ENCODE measurements at regions not wholly inside any gene's neighbourhood (a gene's known extent, or its start where the extent isn't known, plus 50 kb on each side); places are given as distances from the start of the nearest gene placed in this dataset.

DNA sequence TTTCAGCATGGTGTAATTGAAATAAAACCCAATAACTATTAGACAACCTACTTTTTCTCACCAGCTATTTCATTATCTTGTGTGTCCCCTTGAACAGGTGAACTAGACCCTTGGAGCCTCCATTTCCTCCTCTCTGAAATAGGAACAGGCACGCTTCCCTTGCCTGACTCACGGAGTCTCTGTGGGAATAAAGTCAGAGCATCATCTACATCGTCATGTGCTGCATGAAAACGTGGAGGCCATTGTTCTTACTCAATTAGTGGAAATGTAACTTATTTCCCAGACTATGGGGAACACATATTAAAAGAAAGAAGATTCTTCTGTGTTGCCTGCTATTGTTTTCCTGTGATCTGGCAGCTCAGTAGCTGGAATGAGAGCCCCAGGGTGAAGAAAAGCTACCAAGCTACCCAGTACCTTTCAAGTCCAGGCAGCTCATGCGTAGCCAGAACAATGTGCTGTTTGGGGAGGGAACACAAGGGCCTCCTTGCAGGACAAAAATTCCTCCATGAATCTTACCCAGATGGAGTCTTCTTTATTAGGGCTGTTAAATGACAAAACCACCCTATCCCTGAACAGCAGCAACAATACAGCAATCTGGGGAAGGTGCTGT is 59.8 kb downstream of the SOX11 start:
- DNase-seq, result no peak

DNA sequence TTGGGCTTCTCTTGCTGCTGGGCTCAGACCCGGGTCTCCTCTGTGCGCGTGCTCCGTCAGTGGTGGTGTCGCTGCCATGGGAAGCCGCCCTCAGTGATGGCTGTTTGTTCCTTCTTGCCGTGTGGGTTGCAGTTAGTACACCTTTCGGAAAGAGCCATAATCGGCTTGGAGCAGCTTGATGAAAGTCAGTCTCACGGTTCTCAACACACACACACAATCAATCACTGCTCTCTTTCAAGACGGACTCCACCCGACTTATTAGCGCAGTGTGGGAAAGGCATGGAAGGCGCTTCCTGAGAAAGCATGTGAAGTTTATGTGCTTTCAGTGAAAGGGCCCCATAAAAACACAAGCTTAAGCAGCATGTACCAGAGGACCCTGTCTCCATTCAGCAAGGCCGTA is 64.1 kb downstream of the SOX11 start:
- no peak for DNase-seq

DNA sequence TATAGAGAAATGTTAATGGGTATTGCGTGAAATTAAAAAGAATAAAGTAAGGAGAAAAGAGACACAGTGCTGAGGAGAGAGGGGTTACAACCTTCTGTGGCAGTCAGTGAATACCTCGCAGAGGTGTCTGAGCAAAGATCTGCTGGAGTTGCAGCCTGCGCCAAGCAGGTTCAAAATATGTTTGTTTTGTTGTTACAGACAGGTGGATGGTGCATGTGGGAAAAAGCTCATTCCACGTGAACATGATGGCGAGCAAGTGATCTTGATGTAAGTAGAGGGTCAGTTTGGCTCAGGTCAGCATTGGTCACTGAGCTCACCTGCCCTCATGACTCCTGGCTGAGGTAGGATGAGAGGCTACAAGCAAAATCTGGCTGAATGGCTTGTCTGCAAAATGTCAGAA is 66.2 kb downstream of the SOX11 start:
- no peak for DNase-seq

DNA sequence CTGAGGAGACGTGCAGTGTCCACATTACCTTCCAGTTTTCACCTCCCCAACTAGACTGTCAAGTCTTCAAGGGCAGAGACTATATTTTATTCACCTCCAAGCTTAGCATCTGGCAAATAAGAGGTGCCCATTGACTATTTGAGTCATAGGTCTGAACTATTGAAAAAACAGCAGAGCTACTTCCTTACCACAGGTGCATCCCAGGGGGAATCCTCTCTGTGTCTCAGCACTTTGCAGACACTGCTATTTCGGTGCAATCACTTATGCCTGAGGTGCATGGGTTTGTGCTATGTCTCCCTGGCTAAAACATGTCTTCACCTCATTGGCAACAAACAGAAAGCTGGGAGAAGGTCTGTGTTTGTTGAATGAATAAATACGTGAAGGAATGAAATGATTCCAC is 67.8 kb downstream of the SOX11 start:
- no peak for DNase-seq

DNA sequence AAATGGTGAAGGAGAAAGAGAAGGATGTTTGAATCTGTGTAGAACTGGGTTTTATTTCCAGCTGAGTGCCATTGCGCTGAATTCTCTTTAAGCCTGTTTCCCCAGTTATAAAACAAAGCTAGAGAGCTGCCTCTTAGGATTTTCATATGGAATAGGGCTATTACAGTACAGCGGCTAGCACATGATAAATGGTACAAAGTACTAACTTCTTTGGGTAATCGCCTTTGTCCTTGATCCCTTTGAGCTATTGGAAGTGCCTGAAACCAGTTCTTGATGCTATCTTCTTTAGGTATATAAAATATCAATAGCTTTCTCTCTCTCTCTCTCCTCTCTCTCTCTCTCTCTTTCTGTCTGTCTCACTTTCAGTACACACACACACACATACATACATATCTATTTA is 71.3 kb downstream of the SOX11 start:
- DNase-seq, result no peak

DNA sequence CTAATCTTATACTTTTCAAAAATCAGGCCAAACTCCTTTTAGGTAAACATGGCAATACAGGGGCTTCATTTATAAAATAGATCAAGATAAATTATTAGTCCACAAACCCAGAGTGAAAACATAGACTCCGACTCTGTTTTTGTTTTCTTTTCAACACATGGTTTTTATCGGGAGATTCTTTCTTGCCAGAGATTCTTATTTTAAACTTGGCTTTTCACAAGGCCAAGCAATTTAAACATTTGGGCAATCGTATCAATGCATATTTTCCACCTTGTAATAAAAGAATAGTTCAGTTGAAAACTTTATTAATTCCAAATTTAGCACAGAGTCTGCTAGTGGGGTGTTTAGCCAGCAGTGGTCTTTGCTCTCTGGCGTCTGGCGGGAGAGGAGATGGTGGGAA is 71.9 kb downstream of the SOX11 start:
- DNase-seq, result no peak

DNA sequence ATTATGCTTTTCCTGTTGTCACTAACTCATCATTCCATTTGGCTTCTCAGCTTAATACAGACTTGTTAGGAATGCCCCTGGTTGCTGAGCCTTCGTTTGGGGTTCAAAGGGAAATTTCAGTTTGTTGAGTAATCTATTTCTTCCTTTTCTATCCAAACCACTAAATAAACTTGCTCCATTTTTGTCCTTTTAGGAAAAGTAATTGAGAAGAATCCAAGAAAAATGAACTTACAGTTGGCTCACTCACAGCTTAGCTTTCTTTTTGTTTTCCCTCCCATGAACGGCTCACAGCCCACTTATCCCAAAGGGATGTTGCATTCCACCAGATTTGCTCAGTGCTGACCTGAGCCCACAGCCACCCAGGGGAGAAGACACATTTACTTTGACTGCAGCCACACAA is 73.9 kb downstream of the SOX11 start:
- no peak for DNase-seq

DNA sequence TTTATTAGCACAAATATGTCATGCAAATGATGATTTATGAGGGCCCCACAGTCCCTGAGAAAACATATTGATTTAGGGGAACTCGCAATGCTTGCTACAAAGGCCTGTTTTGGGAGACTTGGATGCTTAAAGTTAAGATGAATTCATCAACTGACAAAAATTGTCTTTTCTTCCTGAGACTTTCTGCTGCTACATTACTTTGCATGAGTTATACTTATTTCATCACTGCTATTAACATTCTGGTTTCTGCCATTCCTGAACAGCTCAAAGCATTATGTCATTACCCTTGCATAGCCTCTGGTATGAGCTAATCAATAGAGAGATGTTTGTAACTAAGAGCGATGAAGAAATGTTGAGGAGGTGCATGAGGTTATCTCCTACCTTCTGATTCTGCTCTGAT is 74.4 kb downstream of the SOX11 start:
- DNase-seq, result no peak

DNA sequence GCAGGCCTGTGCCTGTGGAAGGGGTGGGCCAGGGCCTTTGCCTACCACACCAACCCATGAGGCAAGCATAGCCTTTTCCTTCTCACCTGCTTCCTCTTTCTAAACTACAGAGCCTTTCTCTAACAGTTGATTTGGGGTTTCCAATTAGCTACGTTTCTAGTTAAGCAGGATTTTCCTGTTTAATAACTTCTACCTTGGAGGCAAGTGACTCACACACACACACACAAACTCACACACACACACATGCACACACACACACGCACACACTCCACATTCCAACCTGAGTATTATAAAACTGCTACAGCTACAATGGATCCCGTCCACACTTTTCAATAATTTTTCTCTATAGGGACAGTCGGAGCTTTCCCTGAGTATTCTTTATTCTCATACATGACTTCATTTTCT is 84.9 kb downstream of the SOX11 start:
- DNase-seq, result no peak

DNA sequence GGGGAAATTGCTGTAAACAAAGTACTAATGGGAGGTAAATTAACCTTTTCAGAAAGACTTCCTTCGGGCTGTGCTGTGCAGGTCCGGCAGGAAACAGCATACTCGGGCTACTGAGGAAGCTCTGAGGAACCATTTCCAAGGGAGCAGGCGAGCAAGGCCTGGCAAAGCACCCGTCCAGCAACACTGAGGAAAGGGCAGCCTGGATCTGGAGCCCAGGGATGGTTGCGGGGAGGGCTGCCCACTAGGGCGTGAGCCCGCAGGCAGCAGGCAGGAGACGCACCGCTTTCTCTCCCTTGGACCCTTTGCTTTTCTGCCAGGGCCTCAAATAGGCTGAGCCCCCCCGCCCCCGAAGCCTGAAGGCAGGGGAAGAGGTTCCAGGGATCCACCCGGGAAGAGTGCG is 89.5 kb downstream of the SOX11 start:
- DNase-seq, result no peak

DNA sequence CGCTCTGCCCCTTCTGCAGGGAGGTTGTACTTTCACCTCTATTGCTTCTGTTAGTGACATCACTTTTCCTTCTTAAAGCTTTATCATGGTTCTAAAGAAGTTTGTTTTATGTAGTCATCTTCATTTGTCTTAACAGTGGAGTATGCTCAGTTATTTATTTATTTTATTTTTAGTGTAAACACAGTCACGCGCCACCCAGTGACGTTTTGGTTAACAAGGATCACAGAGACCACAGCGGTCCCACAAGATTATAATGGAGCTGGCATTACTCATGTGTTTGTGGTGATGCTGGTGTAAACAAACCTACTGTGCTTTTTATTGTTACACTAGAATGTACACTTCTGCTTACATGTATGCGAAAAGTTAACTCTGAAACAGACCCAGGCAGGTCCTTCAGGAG is 89.9 kb downstream of the SOX11 start:
- no peak for DNase-seq

DNA sequence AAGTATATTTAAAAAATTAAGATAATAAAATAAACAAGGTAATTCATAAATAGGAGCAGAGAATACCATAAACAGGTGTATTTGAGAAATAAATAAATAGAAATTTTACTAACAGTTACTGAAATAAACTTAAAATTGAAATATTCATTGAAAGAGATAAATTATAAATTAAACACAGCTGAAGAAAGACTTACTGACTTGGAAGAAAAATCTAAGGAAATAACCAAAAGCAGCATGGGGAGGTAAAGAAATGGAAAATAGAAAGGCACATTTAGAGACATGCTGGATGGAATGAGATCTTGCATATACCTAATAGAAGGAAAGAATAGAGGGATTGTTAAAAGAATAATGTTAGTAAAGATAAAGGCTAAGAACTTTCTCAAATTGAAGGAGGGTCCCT is 96.3 kb downstream of the SOX11 start:
- DNase-seq, result no peak

DNA sequence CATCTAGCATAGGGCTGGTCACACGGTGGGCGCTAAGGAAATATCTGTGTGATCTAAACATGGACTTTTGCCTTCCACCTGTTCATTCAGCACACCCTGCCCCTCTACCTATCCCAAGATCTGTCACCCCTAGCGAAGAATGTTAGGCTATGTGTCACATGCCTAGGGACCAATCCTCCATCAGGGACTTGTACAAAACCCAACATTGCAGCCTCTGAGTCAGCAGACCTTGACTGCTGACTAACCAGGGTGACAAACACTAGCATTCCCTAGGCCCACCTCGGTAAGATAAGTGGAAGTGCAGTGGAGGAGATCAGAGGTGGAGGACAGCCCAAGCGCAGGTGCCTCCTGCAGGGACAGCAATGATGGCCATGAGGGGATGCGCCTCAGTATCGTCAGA is 99.2 kb downstream of the SOX11 start:
- DNase-seq, result no peak

DNA sequence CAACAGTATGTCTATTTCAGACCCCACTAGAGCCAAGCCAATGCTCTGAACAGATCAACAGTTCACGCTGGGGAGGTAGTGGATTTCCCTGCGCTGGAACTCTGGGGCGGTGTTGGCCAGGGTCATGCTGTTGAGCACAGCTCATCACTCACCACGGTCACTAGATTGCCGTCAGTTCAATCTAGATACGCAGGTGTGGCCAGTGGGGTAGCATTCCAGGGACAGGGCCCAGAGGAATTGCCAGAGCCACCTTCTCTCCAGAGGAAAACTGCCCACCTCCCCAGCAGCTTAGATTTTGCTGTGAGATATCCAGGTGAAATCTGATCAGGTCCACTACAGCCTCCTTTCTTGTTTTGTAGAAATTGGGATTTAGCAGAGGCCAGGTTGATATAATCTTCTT is 101.8 kb downstream of the SOX11 start:
- no peak for DNase-seq

DNA sequence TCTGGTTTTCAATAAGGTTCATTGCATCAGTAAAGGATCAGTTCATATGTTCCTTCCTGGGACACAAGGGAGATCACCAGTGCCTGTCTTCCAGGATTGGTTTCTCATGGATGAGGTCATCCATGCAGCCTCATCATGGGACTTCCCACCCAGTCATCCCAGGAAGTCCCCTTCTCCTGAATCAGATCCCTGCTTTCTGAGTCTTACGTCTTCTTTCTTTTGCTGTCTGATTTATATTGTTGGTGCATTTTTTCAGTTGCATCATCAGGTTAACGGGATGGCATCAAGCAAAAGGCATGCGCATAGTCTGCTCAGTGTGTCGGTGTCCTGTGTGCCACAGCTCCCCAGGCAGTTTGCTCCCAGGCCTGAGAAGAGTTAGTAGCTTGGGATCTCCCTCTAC is 105.9 kb downstream of the SOX11 start:
- no peak for DNase-seq

DNA sequence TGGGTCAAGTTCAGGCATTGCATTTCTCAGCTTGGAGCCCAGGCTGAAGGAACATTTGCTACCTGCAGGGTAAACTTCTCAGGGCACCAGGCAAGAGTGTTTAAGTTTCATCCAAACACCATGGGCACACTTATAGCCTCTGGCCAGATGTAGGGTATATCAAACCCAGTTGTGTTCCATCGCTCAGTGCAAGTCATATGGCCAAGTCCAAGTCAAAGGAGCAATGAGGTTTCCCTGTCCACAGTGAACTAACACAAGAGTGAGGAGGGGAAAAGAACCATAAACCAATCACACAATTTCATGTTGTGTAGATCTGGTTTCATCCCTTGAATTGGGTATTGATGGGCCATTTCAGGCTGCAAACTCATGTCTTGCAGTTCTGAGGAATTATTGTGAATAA is 107.2 kb downstream of the SOX11 start:
- no peak for DNase-seq

DNA sequence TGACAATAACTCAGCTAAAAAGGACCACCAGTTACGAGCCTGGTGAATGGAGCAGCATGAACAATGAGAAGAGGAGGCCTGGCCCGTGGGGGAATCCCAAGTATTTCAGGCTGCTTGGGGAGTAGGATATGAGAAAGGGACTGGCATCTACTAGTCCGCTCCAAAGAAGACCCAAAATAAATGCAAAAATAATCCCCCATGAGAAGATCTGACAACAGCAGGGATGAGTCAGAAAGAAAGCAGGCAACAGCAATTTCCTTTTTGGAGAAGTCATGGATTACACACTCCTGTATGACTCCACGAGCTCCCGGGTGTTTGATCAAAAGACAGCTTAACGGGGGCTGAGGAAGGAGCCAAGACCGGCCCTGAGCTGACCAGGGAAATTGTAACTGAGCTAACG is 111.4 kb downstream of the SOX11 start:
- DNase-seq, result no peak

DNA sequence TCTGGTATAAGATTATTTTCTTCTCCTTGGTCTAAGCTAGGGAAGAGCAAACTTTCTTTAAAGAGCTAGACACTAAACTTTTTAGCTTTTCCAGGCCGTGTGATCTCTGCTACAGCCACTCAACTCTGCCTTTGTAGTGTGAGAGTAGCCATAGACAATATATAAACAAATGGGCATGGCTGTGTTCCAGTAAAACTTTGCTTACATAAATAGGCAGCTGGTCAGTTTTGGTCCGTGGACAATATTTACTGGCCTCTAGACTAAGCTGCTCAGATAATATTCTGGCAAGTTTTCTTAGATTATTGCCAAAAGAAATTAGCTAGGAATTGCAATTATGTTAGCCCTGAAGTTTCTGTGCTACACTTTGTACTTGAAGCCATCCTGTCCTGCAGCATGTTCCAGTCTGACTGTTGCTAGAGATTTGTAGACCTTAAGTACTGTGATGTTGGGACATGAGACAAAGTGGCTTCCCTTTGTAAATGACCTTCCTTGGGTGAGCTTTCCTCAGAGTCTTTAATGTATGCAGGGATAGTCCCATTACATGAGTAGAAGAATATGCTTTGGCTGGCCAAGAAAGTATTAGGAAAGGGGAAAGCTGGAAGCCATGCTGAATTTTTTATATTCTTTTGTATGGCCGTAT is 126.9 kb downstream of the SOX11 start:
- peak; percentile 21 for DNase-seq

DNA sequence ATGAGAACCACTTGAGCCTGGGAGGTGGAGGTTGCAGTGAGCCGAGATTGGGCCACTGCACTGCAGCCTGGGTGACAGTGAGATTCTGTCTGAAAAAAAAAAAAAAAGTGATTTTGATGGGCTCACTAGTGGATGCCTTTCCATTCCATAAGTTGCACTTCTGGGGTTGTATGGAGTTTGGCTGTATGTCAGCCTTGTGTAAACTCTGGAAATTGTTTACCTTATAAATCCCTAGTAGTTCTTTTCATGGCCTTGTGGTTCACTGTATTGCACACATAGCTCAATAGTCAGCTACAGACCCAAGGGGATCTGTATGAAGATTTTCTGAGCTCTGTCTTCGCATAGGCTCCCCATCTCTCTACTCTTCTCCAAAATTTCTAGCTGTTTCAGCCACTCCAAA is 131.9 kb downstream of the SOX11 start:
- no peak for DNase-seq

DNA sequence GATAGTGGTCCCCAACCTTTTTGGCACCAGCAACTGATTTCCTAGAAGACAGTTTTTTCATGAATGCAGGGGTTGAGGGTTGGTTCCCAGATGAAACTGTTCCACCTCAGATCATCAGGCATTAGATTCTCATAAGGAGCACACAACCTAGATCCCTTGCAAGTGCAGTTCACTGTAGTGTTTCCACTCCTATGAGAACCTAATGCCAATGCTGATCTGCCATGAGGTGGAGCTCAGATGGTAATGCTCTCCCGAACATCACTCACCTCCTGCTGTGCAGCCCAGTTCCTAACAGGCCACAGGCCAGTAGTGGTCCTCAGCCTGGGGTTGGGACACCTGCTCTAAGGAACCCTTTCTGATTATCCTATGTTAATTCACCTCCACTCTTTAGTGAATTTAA is 133.5 kb downstream of the SOX11 start:
- no peak for DNase-seq

DNA sequence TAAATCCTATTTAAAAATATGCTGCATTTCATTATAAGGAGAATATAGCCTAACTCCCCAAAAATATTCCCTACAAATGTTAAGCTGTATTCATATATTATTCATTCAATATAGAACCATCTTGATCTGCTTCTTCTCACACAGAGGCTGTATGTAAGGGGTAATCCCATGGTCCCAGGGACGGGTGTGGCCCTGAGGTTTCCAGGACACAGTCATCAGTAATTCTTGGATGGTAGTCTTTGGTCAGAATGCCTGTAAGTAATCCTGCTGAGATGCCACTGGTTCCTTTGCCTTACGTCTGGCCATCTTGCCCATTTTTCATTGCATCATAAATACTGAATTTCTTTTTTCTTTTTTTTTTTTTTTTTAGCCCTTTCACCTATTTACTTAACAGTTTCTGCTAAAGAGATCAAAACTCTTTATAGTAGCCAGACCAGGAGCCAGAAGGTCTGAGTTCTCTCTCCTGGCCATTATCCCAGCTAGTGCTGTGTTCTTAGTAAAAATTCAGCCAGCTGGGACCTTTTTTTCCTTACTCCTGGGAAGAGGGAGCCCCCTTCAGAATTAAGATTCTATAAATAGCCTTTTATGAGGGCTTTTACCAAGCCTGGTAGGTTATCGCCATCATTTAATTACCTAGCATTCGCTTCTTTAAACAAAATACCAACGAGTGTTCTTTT is 134.9 kb downstream of the SOX11 start:
- no peak for DNase-seq

DNA sequence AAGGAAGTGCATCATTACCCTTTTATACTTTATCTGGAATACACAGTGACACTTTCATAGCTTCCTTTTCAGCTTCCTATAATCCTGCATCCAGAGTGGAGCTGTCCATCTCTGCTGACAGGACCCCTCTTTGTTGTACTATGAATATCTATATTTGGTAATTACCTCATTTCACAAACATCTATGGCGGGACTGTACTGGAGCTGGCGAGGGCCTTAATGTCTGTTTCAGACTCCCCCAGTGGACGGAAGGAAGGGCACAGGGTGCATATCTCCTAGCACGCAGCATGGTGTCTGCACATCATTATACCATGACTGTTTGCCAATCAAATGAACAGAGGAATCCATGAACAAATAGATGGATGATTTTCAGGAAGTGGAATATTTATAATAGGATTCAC is 142.3 kb downstream of the SOX11 start:
- no peak for DNase-seq

DNA sequence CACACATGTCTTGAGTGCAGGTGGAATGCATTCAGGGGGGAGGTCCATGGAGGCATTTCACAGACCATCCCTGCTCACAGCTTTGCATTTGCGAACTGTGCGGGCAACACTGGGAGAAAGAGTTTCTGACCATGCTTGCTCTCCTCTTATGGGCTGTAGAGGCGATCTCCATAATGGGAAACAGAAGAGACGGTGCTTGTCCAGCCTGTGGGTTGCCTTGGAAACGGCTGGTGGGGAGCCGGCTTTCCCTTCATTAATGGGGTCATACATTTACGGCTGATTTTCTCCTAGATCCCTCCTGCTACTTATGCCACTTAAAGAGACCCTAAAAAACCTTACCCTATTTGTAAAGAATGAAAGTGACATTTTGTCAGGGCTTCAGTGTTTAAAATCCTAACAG is 147.4 kb downstream of the SOX11 start:
- no peak for DNase-seq

DNA sequence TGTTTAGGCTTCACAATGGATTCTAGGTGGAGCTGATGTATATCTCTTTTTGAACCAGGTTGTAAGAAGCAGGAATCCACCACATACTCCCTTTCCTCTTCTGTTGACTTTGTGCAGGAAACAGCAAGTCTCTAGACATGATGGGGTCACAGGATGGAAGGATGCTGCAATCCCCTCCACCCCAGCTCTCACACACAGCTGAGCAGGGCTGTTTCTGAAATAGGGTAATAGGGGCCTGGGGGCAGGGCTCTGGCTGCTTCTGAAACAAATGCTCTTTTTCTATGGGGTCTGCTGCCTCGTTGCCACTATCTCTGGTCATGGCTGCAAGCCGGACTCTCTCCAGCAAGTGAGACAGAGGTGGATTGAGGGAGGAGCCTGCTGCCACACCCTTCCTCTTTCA is 148.9 kb downstream of the SOX11 start:
- DNase-seq, result no peak

DNA sequence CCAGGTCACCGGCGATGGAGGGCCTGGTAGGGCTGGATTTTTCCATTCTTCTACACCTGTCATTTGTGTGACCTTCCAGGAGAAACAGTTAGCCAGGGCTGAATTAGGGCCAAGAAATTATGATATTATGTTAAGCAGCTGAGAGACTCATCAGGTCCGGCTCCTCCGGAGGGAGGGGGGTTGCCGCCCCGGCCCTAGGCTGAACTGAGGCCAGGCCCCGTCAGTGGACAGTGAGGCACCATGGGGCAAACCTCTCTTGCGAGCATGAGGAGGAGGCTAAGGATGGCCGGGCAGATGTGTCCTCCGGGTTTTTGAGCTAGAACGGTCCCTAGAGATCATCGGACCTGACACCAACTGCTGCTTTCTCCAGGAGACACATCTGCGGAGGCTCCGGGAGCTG is 150.1 kb downstream of the SOX11 start:
- no peak for DNase-seq
